ENCODE measurements at regions not wholly inside any gene's neighbourhood (a gene's known extent, or its start where the extent isn't known, plus 50 kb on each side); places are given as distances from the start of the nearest gene placed in this dataset.

DNA sequence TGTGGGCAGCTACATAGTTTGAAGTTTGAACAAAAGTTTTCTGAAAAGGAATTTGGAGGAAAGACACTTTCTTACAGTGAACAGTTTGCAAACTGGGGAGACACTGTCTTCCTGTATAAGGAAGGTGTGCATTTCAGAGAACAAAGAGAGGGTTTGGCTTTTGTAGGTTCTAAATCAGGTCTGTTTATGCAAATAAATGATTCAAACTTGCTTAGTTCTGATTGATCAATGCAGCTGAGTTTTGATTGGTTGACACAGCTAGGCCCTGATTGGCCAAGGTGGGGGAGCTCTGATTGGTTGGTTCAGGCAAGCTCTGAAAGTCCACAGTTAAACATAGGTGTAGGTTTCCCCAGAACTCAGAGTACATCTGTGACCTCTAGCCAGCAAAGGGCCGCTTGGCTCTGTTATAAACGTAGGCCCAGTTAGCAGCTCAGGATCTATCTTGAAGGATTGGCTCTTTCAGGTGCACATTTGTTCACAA is 63.0 kb upstream of the ENPP6 start:
- H3K14ac ChIP-seq (ENCODE audit: insufficient read depth, low read length): no peak overlapping the region
- Mint-ChIP-seq H3K27ac (no peak overlapping the region), H3K9me3 (peaks cover 23 to 30% of the 10 kb centered on the region in 2 experiments), H3K4me1 (peaks cover 2 to 3% of the 10 kb centered on the region in 2 experiments; a peak in 2 of 4 replicates), H3K27me3 (ENCODE audit: low read depth) (no peaks in the 10 kb centered on the region), H3K4me3 (no peak overlapping the region), H3K36me3 (ENCODE audit: insufficient read depth in 1 of 3, low read depth in 3 of 3) (peaks cover 9 to 26% (median 14%) of the 10 kb centered on the region in 3 experiments)
- no peaks in the 10 kb centered on the region for H3K4me1 ChIP-seq (ENCODE audit: insufficient read depth, low read length)
- H3T11ph ChIP-seq (ENCODE audit: low read length): no peak overlapping the region
- no peaks in the 10 kb centered on the region for H4K20me1 ChIP-seq (ENCODE audit: control insufficient read depth, insufficient read depth, insufficient read length)
- H3K4ac ChIP-seq (ENCODE audit: low read depth, low read length): no peak overlapping the region
- no peak overlapping the region for H4K5ac ChIP-seq (ENCODE audit: insufficient read length, low read depth, low read length)
- peaks cover 4% of the 10 kb centered on the region for H3K23me2 ChIP-seq (ENCODE audit: insufficient read length, low read depth, low read length, poor library complexity, severe bottlenecking)
- no peak overlapping the region for H4K8ac ChIP-seq (replicated peaks; ENCODE audit: insufficient read length, low read depth, low read length)
- no peaks in the 10 kb centered on the region for H3K27me3 ChIP-seq (ENCODE audit: insufficient read depth, low read length)
- H4K91ac ChIP-seq (ENCODE audit: insufficient read length, low read depth, low read length): no peak overlapping the region
- H2AFZ ChIP-seq (ENCODE audit: low read length): no peak overlapping the region
- H3K18ac ChIP-seq (ENCODE audit: insufficient read length, low read depth, low read length): no peak overlapping the region
- no peaks in the 10 kb centered on the region for H3K79me1 ChIP-seq (ENCODE audit: insufficient read depth, low read depth, low read length, poor library complexity, severe bottlenecking)
- H2BK5ac ChIP-seq (ENCODE audit: insufficient read length, low read length): no peak overlapping the region
- WGBS (ENCODE audit: extremely low coverage, insufficient read length, low lambda C conversion rate): no CpG with 5 or more reads among the region's 2 CpGs
- no peak overlapping the region for H2BK12ac ChIP-seq (ENCODE audit: insufficient read length, low read depth, low read length)
- H2AK5ac ChIP-seq (ENCODE audit: insufficient read length, low read length): no peak overlapping the region
- H3K27ac ChIP-seq (ENCODE audit: insufficient read length, low read depth, low read length): no peak overlapping the region
- no peak overlapping the region for H2BK20ac ChIP-seq (ENCODE audit: low read depth, low read length, poor library complexity, severe bottlenecking)
- H2BK120ac ChIP-seq (ENCODE audit: low read depth, low read length, poor library complexity, severe bottlenecking): no peak overlapping the region
- H3K56ac ChIP-seq (ENCODE audit: insufficient read length, low read depth, low read length): no peak overlapping the region
- no peak overlapping the region for H3K23ac ChIP-seq (ENCODE audit: insufficient read length, low read depth, low read length)
- no peak overlapping the region for H2BK15ac ChIP-seq (ENCODE audit: low read depth, low read length)
- peaks cover 7% of the 10 kb centered on the region for H3K9me3 ChIP-seq (ENCODE audit: control insufficient read depth, low read depth, low read length)
- no peak overlapping the region for H3K4me2 ChIP-seq (ENCODE audit: insufficient read depth, insufficient read length, low read length)
- TF ChIP-seq, protein P1, sequence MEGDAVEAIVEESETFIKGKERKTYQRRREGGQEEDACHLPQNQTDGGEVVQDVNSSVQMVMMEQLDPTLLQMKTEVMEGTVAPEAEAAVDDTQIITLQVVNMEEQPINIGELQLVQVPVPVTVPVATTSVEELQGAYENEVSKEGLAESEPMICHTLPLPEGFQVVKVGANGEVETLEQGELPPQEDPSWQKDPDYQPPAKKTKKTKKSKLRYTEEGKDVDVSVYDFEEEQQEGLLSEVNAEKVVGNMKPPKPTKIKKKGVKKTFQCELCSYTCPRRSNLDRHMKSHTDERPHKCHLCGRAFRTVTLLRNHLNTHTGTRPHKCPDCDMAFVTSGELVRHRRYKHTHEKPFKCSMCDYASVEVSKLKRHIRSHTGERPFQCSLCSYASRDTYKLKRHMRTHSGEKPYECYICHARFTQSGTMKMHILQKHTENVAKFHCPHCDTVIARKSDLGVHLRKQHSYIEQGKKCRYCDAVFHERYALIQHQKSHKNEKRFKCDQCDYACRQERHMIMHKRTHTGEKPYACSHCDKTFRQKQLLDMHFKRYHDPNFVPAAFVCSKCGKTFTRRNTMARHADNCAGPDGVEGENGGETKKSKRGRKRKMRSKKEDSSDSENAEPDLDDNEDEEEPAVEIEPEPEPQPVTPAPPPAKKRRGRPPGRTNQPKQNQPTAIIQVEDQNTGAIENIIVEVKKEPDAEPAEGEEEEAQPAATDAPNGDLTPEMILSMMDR (conservative IDR thresholded peaks at IDR 0.05): no peak
- DNase-seq: peak; percentile 8
- no peaks in the 10 kb centered on the region for H3K79me2 ChIP-seq (ENCODE audit: insufficient read depth, low read length)
- H3K9ac ChIP-seq (ENCODE audit: extremely low read depth, insufficient read length, low read length): no peak overlapping the region
